ENCODE measurements at regions not wholly inside any gene's neighbourhood (a gene's known extent, or its start where the extent isn't known, plus 50 kb on each side); places are given as distances from the start of the nearest gene placed in this dataset.

- no peak overlapping the region for H3K4me3 Mint-ChIP-seq
- no peaks in the 10 kb centered on the region for H3K9me3 ChIP-seq (ENCODE audit: control insufficient read depth, low read length, poor library complexity, severe bottlenecking)
- no peak for ATAC-seq
- no peak for DNase-seq
- H3K4me1 Mint-ChIP-seq: peaks cover 6% of the 10 kb centered on the region
- no peak overlapping the region for H3K27ac Mint-ChIP-seq
- no peaks in the 10 kb centered on the region for H3K36me3 Mint-ChIP-seq (ENCODE audit: low read depth)
- H3K27me3 Mint-ChIP-seq: peaks cover 24% of the 10 kb centered on the region
These were observed 142.6 kb upstream of the CYP1B1 start for GRCh38 chr2:38218591-38218991.

- Mint-ChIP-seq H3K4me3 (no peak overlapping the region), H3K36me3 (ENCODE audit: low read depth) (no peaks in the 10 kb centered on the region), H3K27me3 (peaks cover 14% of the 10 kb centered on the region), H3K27ac (no peak overlapping the region), H3K4me1 (peaks cover 8% of the 10 kb centered on the region)
- no peaks in the 10 kb centered on the region for H3K9me3 ChIP-seq (ENCODE audit: control insufficient read depth, low read length, poor library complexity, severe bottlenecking)
- ATAC-seq (no peak), DNase-seq (no peak)
These were observed 141.6 kb upstream of the CYP1B1 start for GRCh38 chr2:38217401-38218188.

GRCh38 chr2:38216886-38217285 lies 140.9 kb upstream of the CYP1B1 start:
- H3K27ac Mint-ChIP-seq: no peak overlapping the region
- peaks cover 8% of the 10 kb centered on the region for H3K4me1 Mint-ChIP-seq
- no peak for DNase-seq
- ATAC-seq: no peak
- H3K4me3 Mint-ChIP-seq: no peak overlapping the region
- H3K9me3 ChIP-seq (ENCODE audit: control insufficient read depth, low read length, poor library complexity, severe bottlenecking): no peaks in the 10 kb centered on the region
- no peaks in the 10 kb centered on the region for H3K36me3 Mint-ChIP-seq (ENCODE audit: low read depth)
- H3K27me3 Mint-ChIP-seq: peaks cover 14% of the 10 kb centered on the region

- H3K27me3 Mint-ChIP-seq: peaks cover 14% of the 10 kb centered on the region
- H3K27ac Mint-ChIP-seq: no peak overlapping the region
- no peaks in the 10 kb centered on the region for H3K36me3 Mint-ChIP-seq (ENCODE audit: low read depth)
- DNase-seq (no peak), ATAC-seq (no peak)
- H3K9me3 ChIP-seq (ENCODE audit: control insufficient read depth, low read length, poor library complexity, severe bottlenecking): no peaks in the 10 kb centered on the region
- H3K4me1 Mint-ChIP-seq: peaks cover 8% of the 10 kb centered on the region
- no peak overlapping the region for H3K4me3 Mint-ChIP-seq
These were observed 140.0 kb upstream of the CYP1B1 start for GRCh38 chr2:38215993-38216392.

GRCh38 chr2:38215522-38215921 lies 139.6 kb upstream of the CYP1B1 start:
- no peak for ATAC-seq
- Mint-ChIP-seq H3K4me1 (peaks cover 8% of the 10 kb centered on the region), H3K4me3 (no peak overlapping the region), H3K36me3 (ENCODE audit: low read depth) (no peaks in the 10 kb centered on the region), H3K27me3 (peaks cover 14% of the 10 kb centered on the region), H3K27ac (no peak overlapping the region)
- DNase-seq: no peak
- H3K9me3 ChIP-seq (ENCODE audit: control insufficient read depth, low read length, poor library complexity, severe bottlenecking): no peaks in the 10 kb centered on the region

GRCh38 chr2:38214209-38214717 lies 138.3 kb upstream of the CYP1B1 start:
- no peak for DNase-seq
- ATAC-seq: peak; percentile 56
- Mint-ChIP-seq H3K27me3 (peaks cover 14% of the 10 kb centered on the region), H3K36me3 (ENCODE audit: low read depth) (no peaks in the 10 kb centered on the region), H3K4me3 (no peak overlapping the region), H3K4me1 (peaks cover 8% of the 10 kb centered on the region), H3K27ac (peak overlapping the region; percentile 16)
- H3K9me3 ChIP-seq (ENCODE audit: control insufficient read depth, low read length, poor library complexity, severe bottlenecking): no peaks in the 10 kb centered on the region

- Mint-ChIP-seq H3K4me1 (peaks cover 8% of the 10 kb centered on the region), H3K36me3 (ENCODE audit: low read depth) (no peaks in the 10 kb centered on the region), H3K27ac (peak overlapping the region; percentile 16), H3K27me3 (peaks cover 8% of the 10 kb centered on the region), H3K4me3 (peak overlapping the region; percentile 49)
- DNase-seq (no peak), ATAC-seq (peak; percentile 33)
- no peaks in the 10 kb centered on the region for H3K9me3 ChIP-seq (ENCODE audit: control insufficient read depth, low read length, poor library complexity, severe bottlenecking)
These were observed 137.7 kb upstream of the CYP1B1 start for GRCh38 chr2:38213619-38214167.

GRCh38 chr2:38212312-38212711 lies 136.4 kb upstream of the CYP1B1 start:
- no peak overlapping the region for H3K27ac Mint-ChIP-seq
- H3K36me3 Mint-ChIP-seq (ENCODE audit: low read depth): no peaks in the 10 kb centered on the region
- H3K4me3 Mint-ChIP-seq: no peak overlapping the region
- DNase-seq (no peak), ATAC-seq (no peak)
- no peaks in the 10 kb centered on the region for H3K9me3 ChIP-seq (ENCODE audit: control insufficient read depth, low read length, poor library complexity, severe bottlenecking)
- H3K4me1 Mint-ChIP-seq: peaks cover 8% of the 10 kb centered on the region
- H3K27me3 Mint-ChIP-seq: no peaks in the 10 kb centered on the region

GRCh38 chr2:38207168-38207567 lies 131.2 kb upstream of the CYP1B1 start:
- ATAC-seq: no peak
- Mint-ChIP-seq H3K4me3 (no peak overlapping the region), H3K36me3 (ENCODE audit: low read depth) (peaks cover 2% of the 10 kb centered on the region), H3K27me3 (peaks cover 22% of the 10 kb centered on the region), H3K27ac (no peak overlapping the region), H3K4me1 (no peaks in the 10 kb centered on the region)
- DNase-seq: no peak
- no peaks in the 10 kb centered on the region for H3K9me3 ChIP-seq (ENCODE audit: control insufficient read depth, low read length, poor library complexity, severe bottlenecking)

- Mint-ChIP-seq H3K4me3 (no peak overlapping the region), H3K36me3 (ENCODE audit: low read depth) (peaks cover 5% of the 10 kb centered on the region), H3K27me3 (peaks cover 55% of the 10 kb centered on the region), H3K4me1 (no peaks in the 10 kb centered on the region), H3K27ac (no peak overlapping the region)
- DNase-seq (no peak), ATAC-seq (no peak)
- H3K9me3 ChIP-seq (ENCODE audit: control insufficient read depth, low read length, poor library complexity, severe bottlenecking): no peaks in the 10 kb centered on the region
These were observed 127.5 kb upstream of the CYP1B1 start for GRCh38 chr2:38203446-38203810.

- H3K4me3 Mint-ChIP-seq: no peak overlapping the region
- no peaks in the 10 kb centered on the region for H3K9me3 ChIP-seq (ENCODE audit: control insufficient read depth, low read length, poor library complexity, severe bottlenecking)
- DNase-seq (no peak), ATAC-seq (no peak)
- peaks cover 55% of the 10 kb centered on the region for H3K27me3 Mint-ChIP-seq
- no peak overlapping the region for H3K27ac Mint-ChIP-seq
- no peaks in the 10 kb centered on the region for H3K4me1 Mint-ChIP-seq
- peaks cover 5% of the 10 kb centered on the region for H3K36me3 Mint-ChIP-seq (ENCODE audit: low read depth)
These were observed 126.9 kb upstream of the CYP1B1 start for GRCh38 chr2:38202713-38203445.

GRCh38 chr2:38201784-38202183 lies 125.8 kb upstream of the CYP1B1 start:
- no peaks in the 10 kb centered on the region for H3K4me1 Mint-ChIP-seq
- no peaks in the 10 kb centered on the region for H3K9me3 ChIP-seq (ENCODE audit: control insufficient read depth, low read length, poor library complexity, severe bottlenecking)
- peaks cover 55% of the 10 kb centered on the region for H3K27me3 Mint-ChIP-seq
- peaks cover 5% of the 10 kb centered on the region for H3K36me3 Mint-ChIP-seq (ENCODE audit: low read depth)
- H3K27ac Mint-ChIP-seq: no peak overlapping the region
- H3K4me3 Mint-ChIP-seq: no peak overlapping the region
- no peak for ATAC-seq
- no peak for DNase-seq

GRCh38 chr2:38200598-38200997 lies 124.6 kb upstream of the CYP1B1 start:
- DNase-seq: no peak
- Mint-ChIP-seq H3K27me3 (peaks cover 55% of the 10 kb centered on the region), H3K27ac (no peak overlapping the region), H3K36me3 (ENCODE audit: low read depth) (peaks cover 5% of the 10 kb centered on the region), H3K4me3 (no peak overlapping the region), H3K4me1 (no peaks in the 10 kb centered on the region)
- no peaks in the 10 kb centered on the region for H3K9me3 ChIP-seq (ENCODE audit: control insufficient read depth, low read length, poor library complexity, severe bottlenecking)
- no peak for ATAC-seq
